MM.1S (cell line): ENCODE measurements at regions not wholly inside any gene's neighbourhood (a gene's known extent, or its start where the extent isn't known, plus 50 kb on each side); places are given as distances from the start of the nearest gene placed in this dataset.

Experiments used
- EZH2 ChIP-seq: fragments of 300-600 bp; sonication (generic); optimal IDR thresholded peaks from 2 replicates; pipeline ENCODE3; 2017; ENCODE audit warnings: low read depth, mild to moderate bottlenecking, antibody characterized with exemption, low read length, mixed read lengths
- EZH2phosphoT487 ChIP-seq: fragments of 300-600 bp; sonication (generic); IDR thresholded peaks from 2 replicates; pipeline ENCODE4 v1.6.1; 2018; ENCODE audit warnings: antibody characterized with exemption, low read length
- TF ChIP-seq, protein P1 (sequence below): fragments of 300-600 bp; sonication (generic); IDR thresholded peaks from 2 replicates; pipeline ENCODE4 v1.5.1; 2016; ENCODE audit warnings: antibody characterized with exemption, low read length, mixed read lengths

DNA sequence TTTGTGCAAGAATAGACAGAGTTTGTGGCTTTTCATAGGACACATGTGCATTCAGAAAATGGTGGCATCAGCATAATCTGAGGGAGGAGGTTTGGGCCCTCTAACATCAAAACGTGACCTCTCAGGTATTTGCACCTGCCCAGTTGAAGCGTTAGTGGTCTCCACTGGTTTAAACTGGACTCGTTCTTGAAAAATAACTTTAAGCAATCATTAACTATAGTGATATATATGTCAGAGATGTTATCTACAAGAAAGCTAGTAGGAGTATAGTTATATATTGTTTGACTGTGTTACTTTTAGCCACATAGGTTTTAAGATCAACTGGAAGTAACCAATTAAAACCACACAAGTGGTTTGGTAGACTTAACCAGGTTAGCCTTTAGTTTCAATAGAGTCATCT is 607.4 kb downstream of the MAFB start:
- TF ChIP-seq, protein P1, sequence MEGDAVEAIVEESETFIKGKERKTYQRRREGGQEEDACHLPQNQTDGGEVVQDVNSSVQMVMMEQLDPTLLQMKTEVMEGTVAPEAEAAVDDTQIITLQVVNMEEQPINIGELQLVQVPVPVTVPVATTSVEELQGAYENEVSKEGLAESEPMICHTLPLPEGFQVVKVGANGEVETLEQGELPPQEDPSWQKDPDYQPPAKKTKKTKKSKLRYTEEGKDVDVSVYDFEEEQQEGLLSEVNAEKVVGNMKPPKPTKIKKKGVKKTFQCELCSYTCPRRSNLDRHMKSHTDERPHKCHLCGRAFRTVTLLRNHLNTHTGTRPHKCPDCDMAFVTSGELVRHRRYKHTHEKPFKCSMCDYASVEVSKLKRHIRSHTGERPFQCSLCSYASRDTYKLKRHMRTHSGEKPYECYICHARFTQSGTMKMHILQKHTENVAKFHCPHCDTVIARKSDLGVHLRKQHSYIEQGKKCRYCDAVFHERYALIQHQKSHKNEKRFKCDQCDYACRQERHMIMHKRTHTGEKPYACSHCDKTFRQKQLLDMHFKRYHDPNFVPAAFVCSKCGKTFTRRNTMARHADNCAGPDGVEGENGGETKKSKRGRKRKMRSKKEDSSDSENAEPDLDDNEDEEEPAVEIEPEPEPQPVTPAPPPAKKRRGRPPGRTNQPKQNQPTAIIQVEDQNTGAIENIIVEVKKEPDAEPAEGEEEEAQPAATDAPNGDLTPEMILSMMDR, result no peak
- TF ChIP-seq EZH2 (no peak), EZH2phosphoT487 (no peak)
